Loucy (cell line): ENCODE measurements at regions not wholly inside any gene's neighbourhood (a gene's known extent, or its start where the extent isn't known, plus 50 kb on each side); places are given as distances from the start of the nearest gene placed in this dataset.

Experiments used
- CTCF ChIP-seq: fragments of 200-600 bp; sonication (generic); conservative IDR thresholded peaks from 2 replicates; pipeline ENCODE4 v1.5.1; 2014; ENCODE audit warnings: mild to moderate bottlenecking, antibody characterized with exemption, low read length
- EZH2phosphoT487 ChIP-seq: fragments of 200-600 bp; IDR thresholded peaks from 2 replicates; pipeline ENCODE4 v1.6.1; 2018; ENCODE audit warnings: antibody characterized with exemption, mild to moderate bottlenecking, moderate library complexity, borderline replicate concordance

GRCh38 chr18:1053331-1054315 lies 149.0 kb downstream of the ADCYAP1 start:
- TF ChIP-seq CTCF (no peak), EZH2phosphoT487 (no peak)
